ENCODE measurements at regions not wholly inside any gene's neighbourhood (a gene's known extent, or its start where the extent isn't known, plus 50 kb on each side); places are given as distances from the start of the nearest gene placed in this dataset.

DNA sequence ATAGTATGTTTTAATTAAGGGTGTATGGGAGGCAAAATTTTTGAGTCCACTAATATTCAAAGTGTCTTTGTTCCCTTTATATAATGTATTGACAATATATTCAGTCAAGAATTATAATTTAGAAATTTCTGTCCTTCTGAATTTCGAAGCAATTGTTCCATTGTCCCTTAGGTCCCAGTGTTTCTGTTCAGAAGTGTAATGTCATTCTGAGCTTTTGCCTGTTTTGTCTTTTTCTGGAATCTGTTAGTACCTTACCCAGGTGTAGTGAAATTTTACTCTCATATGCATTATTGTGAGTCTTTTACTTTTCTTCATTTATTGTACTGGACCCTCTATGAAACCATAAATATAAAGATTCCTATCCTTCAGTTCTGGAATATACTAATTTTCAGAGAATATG is 505.7 kb upstream of the KIF2B start (continued):
- TF ChIP-seq, protein P1, sequence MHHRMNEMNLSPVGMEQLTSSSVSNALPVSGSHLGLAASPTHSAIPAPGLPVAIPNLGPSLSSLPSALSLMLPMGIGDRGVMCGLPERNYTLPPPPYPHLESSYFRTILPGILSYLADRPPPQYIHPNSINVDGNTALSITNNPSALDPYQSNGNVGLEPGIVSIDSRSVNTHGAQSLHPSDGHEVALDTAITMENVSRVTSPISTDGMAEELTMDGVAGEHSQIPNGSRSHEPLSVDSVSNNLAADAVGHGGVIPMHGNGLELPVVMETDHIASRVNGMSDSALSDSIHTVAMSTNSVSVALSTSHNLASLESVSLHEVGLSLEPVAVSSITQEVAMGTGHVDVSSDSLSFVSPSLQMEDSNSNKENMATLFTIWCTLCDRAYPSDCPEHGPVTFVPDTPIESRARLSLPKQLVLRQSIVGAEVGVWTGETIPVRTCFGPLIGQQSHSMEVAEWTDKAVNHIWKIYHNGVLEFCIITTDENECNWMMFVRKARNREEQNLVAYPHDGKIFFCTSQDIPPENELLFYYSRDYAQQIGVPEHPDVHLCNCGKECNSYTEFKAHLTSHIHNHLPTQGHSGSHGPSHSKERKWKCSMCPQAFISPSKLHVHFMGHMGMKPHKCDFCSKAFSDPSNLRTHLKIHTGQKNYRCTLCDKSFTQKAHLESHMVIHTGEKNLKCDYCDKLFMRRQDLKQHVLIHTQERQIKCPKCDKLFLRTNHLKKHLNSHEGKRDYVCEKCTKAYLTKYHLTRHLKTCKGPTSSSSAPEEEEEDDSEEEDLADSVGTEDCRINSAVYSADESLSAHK (tag by site-specific recombination; IDR thresholded peaks at IDR 0.05): no peak
- no peak for TF ChIP-seq ZNF211 (tag by site-specific recombination; IDR thresholded peaks at IDR 0.05; ENCODE audit: low read depth)
- TF ChIP-seq ZNF416 (tag by site-specific recombination; IDR thresholded peaks at IDR 0.05): no peak
- no peak for TF ChIP-seq ZSCAN23 (tag by site-specific recombination; IDR thresholded peaks at IDR 0.05)
- TF ChIP-seq, protein P2, sequence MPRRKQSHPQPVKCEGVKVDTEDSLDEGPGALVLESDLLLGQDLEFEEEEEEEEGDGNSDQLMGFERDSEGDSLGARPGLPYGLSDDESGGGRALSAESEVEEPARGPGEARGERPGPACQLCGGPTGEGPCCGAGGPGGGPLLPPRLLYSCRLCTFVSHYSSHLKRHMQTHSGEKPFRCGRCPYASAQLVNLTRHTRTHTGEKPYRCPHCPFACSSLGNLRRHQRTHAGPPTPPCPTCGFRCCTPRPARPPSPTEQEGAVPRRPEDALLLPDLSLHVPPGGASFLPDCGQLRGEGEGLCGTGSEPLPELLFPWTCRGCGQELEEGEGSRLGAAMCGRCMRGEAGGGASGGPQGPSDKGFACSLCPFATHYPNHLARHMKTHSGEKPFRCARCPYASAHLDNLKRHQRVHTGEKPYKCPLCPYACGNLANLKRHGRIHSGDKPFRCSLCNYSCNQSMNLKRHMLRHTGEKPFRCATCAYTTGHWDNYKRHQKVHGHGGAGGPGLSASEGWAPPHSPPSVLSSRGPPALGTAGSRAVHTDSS (tag by site-specific recombination; IDR thresholded peaks at IDR 0.05): no peak
- TF ChIP-seq ZNF561 (tag by site-specific recombination; IDR thresholded peaks at IDR 0.05; ENCODE audit: borderline replicate concordance): no peak
- no peak for TF ChIP-seq ZNF112 (tag by site-specific recombination; IDR thresholded peaks at IDR 0.05)

- CTCF ChIA-PET: no interaction called here
- H3K27ac ChIP-seq (ENCODE audit: extremely low read depth, low read depth, low read length): no peak overlapping the region
- H3K36me3 ChIP-seq (ENCODE audit: control insufficient read depth in 2 of 2, insufficient read depth in 1 of 2, low read length in 2 of 2): no peaks in the 10 kb centered on the region
- H3K9me3 ChIP-seq (ENCODE audit: control insufficient read depth, insufficient read depth, low read depth, low read length): no peaks in the 10 kb centered on the region
- TF ChIP-seq GLI4 (tag by site-specific recombination; IDR thresholded peaks at IDR 0.05) (no peak), ZSCAN4 (tag by site-specific recombination; IDR thresholded peaks at IDR 0.05) (no peak), ZNF138 (tag by site-specific recombination; IDR thresholded peaks at IDR 0.05; ENCODE audit: borderline replicate concordance) (no peak), ZNF664 (tag by site-specific recombination; IDR thresholded peaks at IDR 0.05) (no peak)
- no peaks in the 10 kb centered on the region for H3K4me1 ChIP-seq (ENCODE audit: control insufficient read depth, insufficient read depth, low read length)
- H3K4me3 ChIP-seq (ENCODE audit: low read depth, low read length): no peak overlapping the region
- POLR2A ChIA-PET: no interaction called here
Observed at GRCh38 chr17:53316073-53316472, 506.7 kb upstream of the KIF2B start.

- POLR2A ChIA-PET: no interaction called here
- no peak overlapping the region for H3K4me3 ChIP-seq (ENCODE audit: low read depth, low read length)
- H3K9me3 ChIP-seq (ENCODE audit: control insufficient read depth, insufficient read depth, low read depth, low read length): no peaks in the 10 kb centered on the region
- no peak overlapping the region for H3K27ac ChIP-seq (ENCODE audit: extremely low read depth, low read depth, low read length)
- no peaks in the 10 kb centered on the region for H3K4me1 ChIP-seq (ENCODE audit: control insufficient read depth, insufficient read depth, low read length)
- H3K36me3 ChIP-seq (ENCODE audit: control insufficient read depth in 2 of 2, insufficient read depth in 1 of 2, low read length in 2 of 2): no peaks in the 10 kb centered on the region
- CTCF ChIA-PET: no interaction called here
- TF ChIP-seq ZNF37A (tag by site-specific recombination; IDR thresholded peaks at IDR 0.05) (no peak), ZSCAN18 (tag by site-specific recombination; IDR thresholded peaks at IDR 0.05) (no peak)
Observed at GRCh38 chr17:53314521-53314920, 508.2 kb upstream of the KIF2B start.

DNA sequence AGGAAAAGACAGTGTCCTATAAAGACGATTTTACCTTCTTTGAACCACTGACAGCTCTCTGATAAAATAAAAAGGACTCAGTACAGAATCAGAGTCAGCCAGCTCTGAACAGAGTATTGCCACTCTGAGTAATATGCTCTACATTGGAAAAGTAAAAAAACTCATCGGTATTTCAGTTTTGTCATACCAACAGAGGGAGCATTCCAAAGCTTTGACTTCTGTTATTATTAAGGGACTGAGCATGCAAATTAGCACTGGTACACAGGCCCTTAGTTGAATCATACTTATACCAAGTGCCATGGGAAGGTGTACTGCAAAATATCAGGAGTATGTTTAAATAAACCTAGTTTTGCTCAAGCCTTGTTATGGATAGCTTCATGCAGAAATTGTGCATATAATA is 509.0 kb upstream of the KIF2B start:
- CTCF ChIA-PET: no interaction called here
- Histone ChIP-seq H3K27ac (ENCODE audit: extremely low read depth, low read depth, low read length) (no peak overlapping the region), H3K36me3 (ENCODE audit: control insufficient read depth in 2 of 2, insufficient read depth in 1 of 2, low read length in 2 of 2) (no peaks in the 10 kb centered on the region), H3K9me3 (ENCODE audit: control insufficient read depth, insufficient read depth, low read depth, low read length) (no peaks in the 10 kb centered on the region), H3K4me1 (ENCODE audit: control insufficient read depth, insufficient read depth, low read length) (no peaks in the 10 kb centered on the region), H3K4me3 (ENCODE audit: low read depth, low read length) (no peak overlapping the region)
- POLR2A ChIA-PET: no interaction called here
- no peak for TF ChIP-seq ZNF707 (tag by site-specific recombination; IDR thresholded peaks at IDR 0.05)
- TF ChIP-seq ZBTB21 (tag by site-specific recombination; IDR thresholded peaks at IDR 0.05): no peak
- no peak for TF ChIP-seq ZNF311 (tag by site-specific recombination; IDR thresholded peaks at IDR 0.05; ENCODE audit: borderline replicate concordance)
- TF ChIP-seq ZNF624 (tag by site-specific recombination; IDR thresholded peaks at IDR 0.05): no peak
- no peak for TF ChIP-seq ZBTB48 (tag by site-specific recombination; IDR thresholded peaks at IDR 0.05)
- no peak for TF ChIP-seq ZNF175 (tag by site-specific recombination; IDR thresholded peaks at IDR 0.05)
- no peak for TF ChIP-seq ZBTB6 (tag by site-specific recombination; IDR thresholded peaks at IDR 0.05)
- no peak for TF ChIP-seq ZNF248 (tag by site-specific recombination; IDR thresholded peaks at IDR 0.05)
- no peak for TF ChIP-seq ZNF23 (tag by site-specific recombination; IDR thresholded peaks at IDR 0.05; ENCODE audit: borderline replicate concordance)
- TF ChIP-seq ZSCAN16 (tag by site-specific recombination; IDR thresholded peaks at IDR 0.05): no peak
- TF ChIP-seq SCRT1 (tag by site-specific recombination; IDR thresholded peaks at IDR 0.05; ENCODE audit: borderline replicate concordance): no peak
- TF ChIP-seq BCL11B (tag by site-specific recombination; IDR thresholded peaks at IDR 0.05; ENCODE audit: low read depth): no peak
